GM12864 (cell line): ENCODE measurements at regions not wholly inside any gene's neighbourhood (a gene's known extent, or its start where the extent isn't known, plus 50 kb on each side); places are given as distances from the start of the nearest gene placed in this dataset.

Experiments used
- DNase-seq: peaks from one replicate; pipeline ENCODE4 v3.0.0-alpha.2; 2011; ENCODE audit warnings: low read depth
- H3K4me3 ChIP-seq: 2 replicates; pipeline ENCODE4 v1.5.1; 2011; ENCODE audit warnings: mild to moderate bottlenecking, low read depth, low read length, control low read depth
- TF ChIP-seq, protein P1 (sequence below): IDR thresholded peaks from 2 replicates; pipeline ENCODE4 v1.5.1; 2011; ENCODE audit warnings: low read depth, mild to moderate bottlenecking, moderate library complexity, low read length, control low read depth, inconsistent platforms; ENCODE audit errors: missing control alignments

DNA sequence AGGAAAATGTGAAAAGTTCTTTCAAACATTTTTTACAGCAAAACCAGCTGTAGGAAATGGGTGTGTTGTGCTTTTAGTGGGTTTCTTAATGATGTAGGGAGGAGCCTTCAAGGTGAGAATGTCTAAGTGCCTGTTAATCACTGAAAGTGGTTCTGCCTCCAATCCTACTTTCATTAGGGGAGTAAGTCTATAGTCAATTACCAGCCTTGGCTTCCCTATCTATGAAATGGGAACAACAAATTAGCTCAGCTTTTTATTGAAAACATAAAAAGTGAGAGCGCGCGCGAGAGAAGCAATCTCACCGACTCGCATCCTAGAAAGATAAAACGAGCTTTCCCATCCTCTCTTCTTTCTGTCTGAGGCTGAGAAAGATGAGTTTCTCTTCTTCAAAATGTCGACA, 140.0 kb upstream of the LHX5 start:
- no peak overlapping the region for H3K4me3 ChIP-seq
- DNase-seq, result no peak
- TF ChIP-seq, protein P1, sequence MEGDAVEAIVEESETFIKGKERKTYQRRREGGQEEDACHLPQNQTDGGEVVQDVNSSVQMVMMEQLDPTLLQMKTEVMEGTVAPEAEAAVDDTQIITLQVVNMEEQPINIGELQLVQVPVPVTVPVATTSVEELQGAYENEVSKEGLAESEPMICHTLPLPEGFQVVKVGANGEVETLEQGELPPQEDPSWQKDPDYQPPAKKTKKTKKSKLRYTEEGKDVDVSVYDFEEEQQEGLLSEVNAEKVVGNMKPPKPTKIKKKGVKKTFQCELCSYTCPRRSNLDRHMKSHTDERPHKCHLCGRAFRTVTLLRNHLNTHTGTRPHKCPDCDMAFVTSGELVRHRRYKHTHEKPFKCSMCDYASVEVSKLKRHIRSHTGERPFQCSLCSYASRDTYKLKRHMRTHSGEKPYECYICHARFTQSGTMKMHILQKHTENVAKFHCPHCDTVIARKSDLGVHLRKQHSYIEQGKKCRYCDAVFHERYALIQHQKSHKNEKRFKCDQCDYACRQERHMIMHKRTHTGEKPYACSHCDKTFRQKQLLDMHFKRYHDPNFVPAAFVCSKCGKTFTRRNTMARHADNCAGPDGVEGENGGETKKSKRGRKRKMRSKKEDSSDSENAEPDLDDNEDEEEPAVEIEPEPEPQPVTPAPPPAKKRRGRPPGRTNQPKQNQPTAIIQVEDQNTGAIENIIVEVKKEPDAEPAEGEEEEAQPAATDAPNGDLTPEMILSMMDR, result no peak

DNA sequence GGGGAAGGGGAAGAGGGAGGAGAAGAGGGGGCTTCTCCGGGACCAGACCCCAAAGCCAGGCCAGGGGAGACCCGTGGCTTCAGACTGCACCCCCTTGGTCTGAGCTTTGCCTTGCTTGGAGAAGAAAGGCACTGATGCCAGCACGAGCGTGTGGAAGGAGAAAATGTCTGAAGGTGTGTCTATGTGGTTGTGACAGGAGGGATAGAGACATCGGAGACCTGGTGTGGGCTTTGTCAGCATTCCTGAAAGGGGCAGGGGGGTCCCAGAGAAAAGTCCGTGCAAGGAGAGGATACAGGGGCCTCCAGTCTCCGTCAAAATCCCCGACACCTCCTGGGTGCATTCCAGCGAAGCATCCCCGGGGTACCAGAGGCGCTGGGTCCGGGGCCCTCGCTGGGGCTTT, 139.0 kb upstream of the LHX5 start:
- H3K4me3 ChIP-seq, result no peak overlapping the region
- TF ChIP-seq, protein P1, result no peak

DNA sequence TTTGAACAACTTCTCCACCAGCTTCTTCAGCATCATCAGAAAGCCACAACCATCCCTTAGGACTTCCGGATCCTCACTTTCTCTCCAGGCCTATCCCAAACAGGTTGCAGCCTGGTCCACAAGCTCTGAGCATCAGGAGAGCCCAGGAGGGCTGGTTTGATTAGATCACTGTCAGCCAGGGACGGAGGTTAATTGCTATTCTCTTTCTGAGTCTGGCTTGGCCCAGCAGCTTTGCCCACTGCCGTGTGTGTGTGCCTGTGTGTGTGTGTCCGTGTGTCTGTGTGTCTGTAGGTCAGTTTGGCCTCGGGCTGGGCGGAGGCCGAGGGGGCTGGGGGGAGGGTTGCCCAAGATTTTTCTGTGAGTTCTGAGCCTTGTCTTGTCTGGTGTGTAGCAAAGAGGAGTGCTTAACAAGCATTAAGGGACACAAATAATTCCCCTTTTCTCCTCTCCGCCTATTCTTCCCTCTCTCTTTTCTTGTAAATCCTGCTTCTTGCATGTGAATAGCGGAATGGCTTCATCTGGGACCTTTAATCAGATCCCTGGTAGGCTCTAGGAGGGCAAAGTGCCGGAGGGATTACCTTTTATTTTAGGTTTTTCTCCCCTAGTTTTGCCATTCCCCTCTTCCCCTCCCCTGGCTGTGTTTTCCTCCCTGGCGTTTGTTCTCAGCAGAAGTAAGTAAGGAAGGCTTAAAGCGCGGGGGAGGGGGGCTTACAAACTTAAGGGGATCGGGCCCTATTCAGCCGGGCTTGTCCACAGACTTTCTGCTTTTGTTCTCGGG, 138.2 kb upstream of the LHX5 start:
- H3K4me3 ChIP-seq, result no peak overlapping the region
- TF ChIP-seq, protein P1, result no peak

More for the DNA sequence above, 139.0 kb upstream of the LHX5 start:
- no peak for DNase-seq

DNA sequence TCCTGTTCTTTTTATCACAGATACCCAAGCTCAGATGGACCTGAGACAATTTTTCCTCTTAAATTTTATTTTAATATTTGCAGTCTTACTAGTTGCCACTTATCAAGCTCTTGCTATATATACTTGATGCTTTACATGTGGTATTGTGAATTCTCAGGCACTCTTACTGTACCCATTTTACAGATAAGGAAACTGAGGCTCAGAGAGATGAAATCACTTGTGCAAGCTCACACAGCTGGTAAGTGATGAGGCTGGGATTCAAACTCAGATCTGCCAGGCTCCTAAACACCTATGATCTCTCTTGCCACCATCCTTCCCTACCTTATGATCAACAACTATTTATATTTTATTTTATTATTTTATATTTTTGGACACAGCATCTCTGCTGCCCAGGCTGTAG, 133.0 kb upstream of the LHX5 start:
- no peak for DNase-seq
- TF ChIP-seq, protein P1, result no peak
- H3K4me3 ChIP-seq, result no peak overlapping the region

More for the DNA sequence above, 138.2 kb upstream of the LHX5 start:
- DNase-seq, result no peak

DNA sequence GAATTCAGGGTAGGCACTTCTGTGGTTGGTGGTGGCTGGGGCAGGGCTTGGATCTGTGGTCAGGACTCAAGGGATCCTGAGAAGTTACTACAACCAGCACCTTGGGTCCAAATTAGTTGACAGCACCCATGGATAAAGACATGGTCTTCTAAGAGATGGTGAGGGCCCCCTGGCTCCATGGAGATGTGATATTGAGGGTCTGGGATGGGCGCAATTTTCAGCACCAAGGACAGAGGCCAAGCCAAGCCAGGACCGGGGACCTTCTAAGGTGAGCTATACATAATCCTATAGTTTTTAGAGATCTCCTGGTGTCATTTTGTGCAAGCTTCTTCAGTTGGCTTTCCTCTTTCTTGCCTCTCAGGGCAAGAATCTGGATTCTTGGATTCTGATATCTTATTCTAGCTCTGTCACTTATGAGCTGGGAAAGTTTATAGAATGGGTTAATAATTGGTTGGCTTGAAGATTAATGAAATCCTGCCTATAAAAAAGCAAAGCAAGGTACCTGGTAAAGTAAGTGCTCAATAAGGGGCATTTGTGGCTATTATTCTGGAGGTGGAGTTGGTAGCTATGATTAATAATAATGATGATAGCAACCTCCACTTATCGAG, 130.1 kb upstream of the LHX5 start:
- H3K4me3 ChIP-seq, result no peak overlapping the region
- no peak for DNase-seq
- TF ChIP-seq, protein P1, result no peak

DNA sequence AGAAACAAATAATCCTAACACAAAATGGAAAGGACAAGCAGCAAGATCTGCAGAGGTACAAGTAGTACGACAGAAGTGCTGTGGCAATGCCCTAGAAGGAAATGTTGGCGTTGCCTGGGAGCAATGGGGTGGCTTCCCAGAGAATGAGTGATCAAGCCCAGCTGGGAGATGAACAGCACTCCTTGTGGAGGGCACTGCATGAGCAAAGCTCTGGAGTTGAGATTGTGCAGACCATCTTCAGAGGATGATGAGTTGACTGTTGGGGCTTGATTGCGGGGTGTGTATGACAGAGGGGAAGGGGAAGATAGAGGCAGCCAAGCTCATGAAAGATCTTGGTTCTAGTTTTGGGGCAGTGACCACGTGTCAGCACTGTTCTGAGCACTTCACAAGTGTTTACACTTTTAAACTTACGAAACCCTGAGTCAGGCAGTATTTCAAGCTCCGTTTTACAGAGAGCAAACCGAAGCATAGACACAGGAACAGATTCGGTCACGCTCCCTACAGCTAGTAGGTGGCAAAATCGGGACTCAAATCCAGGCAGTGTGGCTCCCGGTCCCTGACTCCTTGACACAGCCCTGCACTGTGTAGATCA, 127.2 kb upstream of the LHX5 start:
- DNase-seq, result no peak
- H3K4me3 ChIP-seq, result no peak overlapping the region
- TF ChIP-seq, protein P1, result no peak

DNA sequence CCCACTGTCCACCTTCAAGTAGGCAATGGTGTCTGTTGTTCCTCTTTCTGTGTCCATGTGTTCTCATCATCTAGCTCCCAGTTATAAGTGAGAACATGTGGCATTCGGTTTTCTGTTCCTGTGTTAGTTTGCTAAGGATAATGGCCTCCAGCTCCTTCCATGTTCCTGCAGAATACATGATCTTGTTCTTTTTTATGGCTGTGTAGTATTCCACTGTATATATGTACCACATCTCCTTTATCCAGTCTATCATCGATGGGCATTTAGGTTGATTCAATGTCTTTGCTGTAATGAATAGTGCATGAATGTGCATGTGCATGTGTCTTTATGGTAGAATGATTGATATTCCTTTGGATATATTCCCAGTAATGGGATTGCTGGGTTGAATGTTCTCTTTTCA, 123.3 kb upstream of the LHX5 start:
- DNase-seq, result no peak
- no peak overlapping the region for H3K4me3 ChIP-seq
- TF ChIP-seq, protein P1, result no peak
